IMR-90 (cell line): ENCODE measurements at regions not wholly inside any gene's neighbourhood (a gene's known extent, or its start where the extent isn't known, plus 50 kb on each side); places are given as distances from the start of the nearest gene placed in this dataset.

Experiments used
- ATAC-seq: fragments of 200-7000 bp; cut with Tn5 transposase; 2 replicates; pipeline ENCODE4 v1.9.1; 2020; ENCODE audit warnings: low read depth, mild to moderate bottlenecking, moderate library complexity
- BruUV-seq: library from RNA; stranded (reverse); fragments of 400-500 nt; replicated peaks from 2 replicates; lab custom pipeline; 2021; lab: Mats Ljungman, UMichigan
- CTCF ChIA-PET: fragments of 300-600 bp; formaldehyde crosslinking; extraction: SDS; loops from one replicate; lab custom pipeline; 2021; ENCODE audit warnings: antibody characterized with exemption; lab: Yijun Ruan, JAX
- POLR2A ChIA-PET: fragments of 300-600 bp; sonication (Branson Sonifier 250); formaldehyde crosslinking; loops from one replicate; lab custom pipeline; 2022; ENCODE audit warnings: antibody characterized with exemption; ENCODE audit not compliant: unreplicated experiment; lab: Charles Lee
- DNase-seq: peaks from one replicate; pipeline ENCODE4 v3.0.0; 2013
- H2AFZ ChIP-seq: replicated peaks from 2 replicates; pipeline ENCODE3; 2013; ENCODE audit warnings: low read length, mild to moderate bottlenecking; ENCODE audit not compliant: poor library complexity
- H2AK5ac ChIP-seq: 2 replicates; pipeline ENCODE4 v1.6.1; 2013; ENCODE audit warnings: low read depth, low read length, inconsistent platforms
- H2AK9ac ChIP-seq: replicated peaks from 2 replicates; pipeline ENCODE3; 2013; ENCODE audit warnings: mild to moderate bottlenecking, low read depth, low read length, moderate library complexity; ENCODE audit not compliant: poor library complexity
- H2BK120ac ChIP-seq: 2 replicates; pipeline ENCODE4 v1.6.1; 2013; ENCODE audit warnings: low read depth, low read length, inconsistent platforms
- H2BK15ac ChIP-seq: 3 replicates; pipeline ENCODE4 v1.6.1; 2013; ENCODE audit warnings: low read depth, low read length, inconsistent platforms
- H2BK20ac ChIP-seq: 2 replicates; pipeline ENCODE4 v1.6.1; 2013; ENCODE audit warnings: low read depth, mild to moderate bottlenecking, inconsistent platforms, low read length, moderate library complexity
- H2BK5ac ChIP-seq: 2 replicates; pipeline ENCODE4 v1.6.1; 2013; ENCODE audit warnings: mild to moderate bottlenecking, low read depth, low read length, inconsistent platforms; ENCODE audit not compliant: poor library complexity, severe bottlenecking
- H3K14ac ChIP-seq: replicated peaks from 2 replicates; pipeline ENCODE4 v1.6.1; 2013; ENCODE audit warnings: low read depth, low read length, inconsistent platforms
- H3K18ac ChIP-seq: 2 replicates; pipeline ENCODE4 v1.6.1; 2013; ENCODE audit warnings: low read depth, low read length, control low read depth
- H3K23ac ChIP-seq: 2 replicates; pipeline ENCODE4 v1.6.1; 2013; ENCODE audit warnings: low read depth, low read length, inconsistent platforms
- H3K27ac ChIP-seq: 2 replicates; pipeline ENCODE4 v1.5.1; 2013; ENCODE audit warnings: mild to moderate bottlenecking, control low read depth, low read length; ENCODE audit not compliant: insufficient read depth
- H3K27me3 ChIP-seq: 2 replicates; pipeline ENCODE4 v1.6.1; 2013; ENCODE audit warnings: low read length; ENCODE audit not compliant: control insufficient read depth, insufficient read depth
- H3K36me3 ChIP-seq: 2 replicates; pipeline ENCODE4 v1.6.1; 2013; ENCODE audit warnings: low read length, mixed read lengths; ENCODE audit not compliant: control insufficient read depth, insufficient read depth
- H3K4ac ChIP-seq: 2 replicates; pipeline ENCODE4 v1.6.1; 2013; ENCODE audit warnings: low read depth, low read length, inconsistent platforms
- H3K4me1 ChIP-seq: 2 replicates; pipeline ENCODE4 v1.6.1; 2013; ENCODE audit warnings: low read length, mixed read lengths; ENCODE audit not compliant: control insufficient read depth, insufficient read depth
- H3K4me2 ChIP-seq: 2 replicates; pipeline ENCODE4 v1.6.1; 2013; ENCODE audit warnings: low read depth, mild to moderate bottlenecking, control low read depth, low read length, moderate library complexity
- H3K4me3 ChIP-seq: 2 replicates; pipeline ENCODE4 v1.5.1; 2013; ENCODE audit warnings: low read depth, mild to moderate bottlenecking, control low read depth, low read length, moderate library complexity; ENCODE audit not compliant: insufficient read depth
- H3K56ac ChIP-seq: 2 replicates; pipeline ENCODE4 v1.6.1; 2013; ENCODE audit warnings: low read length, inconsistent platforms; ENCODE audit not compliant: insufficient read depth; ENCODE audit errors: extremely low read depth
- H3K79me1 ChIP-seq, 2 experiments: 2 replicates each; pipeline ENCODE4 v1.6.1; 2013; ENCODE audit warnings: low read length in 2 of 2, inconsistent platforms in 1 of 2, low read depth in 1 of 2
- H3K9ac ChIP-seq: 2 replicates; pipeline ENCODE4 v1.6.1; 2013; ENCODE audit warnings: low read depth, low read length, control low read depth
- H3K9me1 ChIP-seq: 2 replicates; pipeline ENCODE4 v1.6.1; 2013; ENCODE audit warnings: low read length, inconsistent platforms; ENCODE audit not compliant: insufficient read depth
- H3K9me3 ChIP-seq: 2 replicates; pipeline ENCODE4 v1.6.1; 2013; ENCODE audit warnings: low read length; ENCODE audit not compliant: control insufficient read depth, insufficient read depth
- H4K20me1 ChIP-seq: 2 replicates; pipeline ENCODE4 v1.6.1; 2013; ENCODE audit warnings: low read length, inconsistent platforms; ENCODE audit not compliant: insufficient read depth
- H4K5ac ChIP-seq: 2 replicates; pipeline ENCODE4 v1.6.1; 2013; ENCODE audit warnings: mild to moderate bottlenecking, low read depth, low read length, control low read depth
- H4K8ac ChIP-seq, 2 experiments: 2 replicates each; pipeline ENCODE4 v1.6.1; 2013; ENCODE audit warnings: low read depth in 2 of 2, low read length in 2 of 2, control low read depth in 1 of 2, inconsistent platforms in 1 of 2
- H4K91ac ChIP-seq: 2 replicates; pipeline ENCODE4 v1.6.1; 2013; ENCODE audit warnings: low read depth, low read length, inconsistent platforms; ENCODE audit not compliant: insufficient read depth
- BHLHE40 ChIP-seq: fragments of 150-350 bp; IDR thresholded peaks from 2 replicates; pipeline ENCODE4 v1.6.1; 2016; ENCODE audit warnings: mild to moderate bottlenecking, low read depth, low read length
- CEBPB ChIP-seq: IDR thresholded peaks from 2 replicates; pipeline ENCODE4 v1.6.1; 2012; ENCODE audit warnings: low read depth, low read length, improper control_type of control experiment
- CHD1 ChIP-seq: IDR thresholded peaks from 2 replicates; pipeline ENCODE4 v1.6.1; 2012; ENCODE audit warnings: low read depth, low read length, improper control_type of control experiment
- CTCF ChIP-seq: conservative IDR thresholded peaks from 2 replicates; pipeline ENCODE4 v1.5.1; 2012; ENCODE audit warnings: mild to moderate bottlenecking, low read depth, low read length, improper control_type of control experiment
- FOS ChIP-seq: fragments of 150-350 bp; IDR thresholded peaks from 2 replicates; pipeline ENCODE4 v1.6.1; 2016; ENCODE audit warnings: low read depth, low read length
- MAFK ChIP-seq: IDR thresholded peaks from 2 replicates; pipeline ENCODE4 v1.6.1; 2012; ENCODE audit warnings: low read depth, low read length, improper control_type of control experiment
- MAZ ChIP-seq: IDR thresholded peaks from 2 replicates; pipeline ENCODE4 v1.6.1; 2012; ENCODE audit warnings: low read depth, mild to moderate bottlenecking, low read length, improper control_type of control experiment, moderate library complexity, borderline replicate concordance
- MXI1 ChIP-seq: IDR thresholded peaks from 2 replicates; pipeline ENCODE4 v1.6.1; 2012; ENCODE audit warnings: low read depth, mild to moderate bottlenecking, low read length, moderate library complexity, borderline replicate concordance
- NFE2L2 ChIP-seq: fragments of 150-350 bp; IDR thresholded peaks from 2 replicates; pipeline ENCODE4 v1.6.1; 2016; ENCODE audit warnings: low read depth, mild to moderate bottlenecking, low read length
- POLR2A ChIP-seq: IDR thresholded peaks from 2 replicates; pipeline ENCODE4 v1.6.1; 2012; ENCODE audit warnings: mild to moderate bottlenecking, low read depth, low read length
- RAD21 ChIP-seq: IDR thresholded peaks from 2 replicates; pipeline ENCODE4 v1.6.1; 2012; ENCODE audit warnings: low read length, improper control_type of control experiment
- RCOR1 ChIP-seq: IDR thresholded peaks from 2 replicates; pipeline ENCODE4 v1.6.1; 2012; ENCODE audit warnings: mild to moderate bottlenecking, low read length, improper control_type of control experiment; ENCODE audit not compliant: insufficient replicate concordance
- RFX5 ChIP-seq: IDR thresholded peaks from 2 replicates; pipeline ENCODE4 v1.8.0; 2012; ENCODE audit warnings: low read depth, mild to moderate bottlenecking, low read length, moderate library complexity
- SMC3 ChIP-seq: fragments of 150-350 bp; IDR thresholded peaks from 2 replicates; pipeline ENCODE4 v1.6.1; 2016; ENCODE audit warnings: low read depth, mild to moderate bottlenecking, antibody characterized with exemption, low read length, moderate library complexity
- USF2 ChIP-seq: fragments of 150-350 bp; IDR thresholded peaks from 2 replicates; pipeline ENCODE4 v1.6.1; 2017; ENCODE audit warnings: mild to moderate bottlenecking, antibody characterized with exemption, low read length, low read depth
- WGBS, 2 experiments: methylation state at CpG; one replicate each; pipeline versions ENCODE4 v1.1.5 to v1.1.7; 2013; ENCODE audit warnings: missing lambda C conversion rate in 2 of 2; ENCODE audit not compliant: insufficient read length in 1 of 2; ENCODE audit errors: extremely low coverage in 2 of 2; 5-methylcytosine and 5-hydroxymethylcytosine counted together
- dilution Hi-C: fragments of 300-500 bp; cut with HindIII; formaldehyde crosslinking; loops from one replicate; pipeline ENCODE4 v1.14.3; 2018; ENCODE audit warnings: low sequenced_read_pairs; ENCODE audit not compliant: unreplicated experiment
- in situ Hi-C: fragments of 300-500 bp; cut with MboI; formaldehyde crosslinking; loops from 3 replicates; pipeline ENCODE4 v1.14.3; 2019; ENCODE audit warnings: low sequenced_read_pairs, inconsistent platforms, mixed read lengths
- intact Hi-C: fragments of 100-400 bp; cut with micrococcal nuclease; formaldehyde crosslinking; loops from 2 replicates; pipeline ENCODE4 v1.10.0; 2022
- TF ChIP-seq, protein P1 (sequence below): fragments of 150-350 bp; IDR thresholded peaks from 2 replicates; pipeline ENCODE4 v1.6.1; 2016; ENCODE audit warnings: low read depth, mild to moderate bottlenecking, low read length, moderate library complexity, borderline replicate concordance

- Histone ChIP-seq H3K23ac (no peak overlapping the region), H2AK5ac (no peak overlapping the region), H2BK5ac (no peak overlapping the region), H4K5ac (no peak overlapping the region), H3K36me3 (no peaks in the 10 kb centered on the region), H3K56ac (no peak overlapping the region), H4K20me1 (no peaks in the 10 kb centered on the region), H2BK15ac (no peak overlapping the region), H2BK20ac (no peak overlapping the region), H2BK120ac (no peak overlapping the region), H3K27me3 (peaks cover 2% of the 10 kb centered on the region; the same call in 1 of the 2 replicates), H3K9me1 (no peaks in the 10 kb centered on the region), H2AK9ac (no peak overlapping the region), H2AFZ (no peak overlapping the region), H3K4me2 (no peak overlapping the region), H3K4me1 (no peaks in the 10 kb centered on the region), H3K18ac (no peak overlapping the region), H3K9ac (no peak overlapping the region), H3K4me3 (no peak overlapping the region), H3K4ac (no peak overlapping the region), H3K9me3 (no peaks in the 10 kb centered on the region), H4K8ac (no peak overlapping the region), H3K27ac (no peak overlapping the region), H3K79me1 (no peaks in the 10 kb centered on the region), H4K91ac (no peak overlapping the region), H3K14ac (no peak overlapping the region)
- no TSS peak for BruUV-seq
- dilution Hi-C loops (no loop called here), intact Hi-C loops (no loop called here), in situ Hi-C loops (no loop called here)
- ATAC-seq (no peak), DNase-seq (no peak)
- POLR2A ChIA-PET, result no interaction called here
- CTCF ChIA-PET, result no interaction called here
- TF ChIP-seq POLR2A, result no peak
- TF ChIP-seq NFE2L2, result no peak
- no peak for TF ChIP-seq CEBPB
- TF ChIP-seq RCOR1, result no peak
- TF ChIP-seq CTCF, result no peak
- no peak for TF ChIP-seq MXI1
- TF ChIP-seq SMC3, result no peak
- TF ChIP-seq, protein P1, sequence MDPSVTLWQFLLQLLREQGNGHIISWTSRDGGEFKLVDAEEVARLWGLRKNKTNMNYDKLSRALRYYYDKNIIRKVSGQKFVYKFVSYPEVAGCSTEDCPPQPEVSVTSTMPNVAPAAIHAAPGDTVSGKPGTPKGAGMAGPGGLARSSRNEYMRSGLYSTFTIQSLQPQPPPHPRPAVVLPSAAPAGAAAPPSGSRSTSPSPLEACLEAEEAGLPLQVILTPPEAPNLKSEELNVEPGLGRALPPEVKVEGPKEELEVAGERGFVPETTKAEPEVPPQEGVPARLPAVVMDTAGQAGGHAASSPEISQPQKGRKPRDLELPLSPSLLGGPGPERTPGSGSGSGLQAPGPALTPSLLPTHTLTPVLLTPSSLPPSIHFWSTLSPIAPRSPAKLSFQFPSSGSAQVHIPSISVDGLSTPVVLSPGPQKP, result no peak
- no peak for TF ChIP-seq MAFK
- TF ChIP-seq RAD21, result no peak
- TF ChIP-seq BHLHE40, result no peak
- no peak for TF ChIP-seq CHD1
- TF ChIP-seq RFX5, result no peak
- TF ChIP-seq MAZ, result no peak
- no peak for TF ChIP-seq USF2
- TF ChIP-seq FOS, result no peak
- WGBS, 2 experiments, result no CpG with 5 or more reads among the region's 2 CpGs
These were observed 280.0 kb downstream of the MEX3B start for GRCh38 chr15:81765816-81766215.
